Kasumi-1 (cell line): ENCODE measurements at regions not wholly inside any gene's neighbourhood (a gene's known extent, or its start where the extent isn't known, plus 50 kb on each side); places are given as distances from the start of the nearest gene placed in this dataset.
"Not testable (repeated sequence)": the region's sequence is repeated elsewhere in the genome, so short reads cannot be mapped to it uniquely, and the experiment has no call there.

Experiments
- DNase-seq, 2 experiments: peaks; one replicate each; lab custom pipeline; 2025; lab: John Stamatoyannopoulos, UW

- no peak for DNase-seq
Observed at GRCh38 chr2:43149482-43150107, 76.8 kb downstream of the ZFP36L2 start.

- no peak for DNase-seq
Observed at GRCh38 chr2:43146083-43146482, 80.3 kb downstream of the ZFP36L2 start.

GRCh38 chr2:43144263-43144662 is 82.1 kb downstream of the ZFP36L2 start:
- DNase-seq = no peak

- no peak for DNase-seq
Observed at GRCh38 chr2:43143756-43144155, 82.7 kb downstream of the ZFP36L2 start.

GRCh38 chr2:43142921-43143438 is 83.4 kb downstream of the ZFP36L2 start:
- peak in 1 of 2 experiments; percentile 19 for DNase-seq

DNA sequence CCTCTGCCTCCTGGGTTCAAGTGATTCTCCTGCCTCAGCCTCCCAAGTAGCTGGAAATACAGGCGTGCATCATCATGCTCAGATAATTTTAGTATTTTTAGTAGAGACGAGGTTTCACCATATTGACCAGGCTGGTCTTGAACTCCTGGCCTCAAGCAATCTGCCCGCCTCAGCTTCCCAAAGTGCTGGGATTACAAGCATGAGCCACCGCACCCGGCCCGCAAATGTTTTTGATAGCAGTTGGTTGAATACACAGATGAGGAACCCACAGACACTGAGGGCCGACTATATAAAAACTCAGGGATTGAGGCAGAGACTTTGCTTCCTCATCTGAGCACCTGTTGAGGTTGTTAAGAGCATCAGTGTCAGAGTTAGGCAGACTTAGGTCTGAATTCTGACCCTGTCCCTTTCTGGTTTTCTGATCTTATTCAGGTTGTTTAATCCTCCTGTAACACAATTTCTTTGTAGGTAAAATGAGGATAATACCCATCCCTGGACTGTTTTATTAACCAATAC is 84.7 kb downstream of the ZFP36L2 start:
- not testable (repeated sequence) for DNase-seq

DNA sequence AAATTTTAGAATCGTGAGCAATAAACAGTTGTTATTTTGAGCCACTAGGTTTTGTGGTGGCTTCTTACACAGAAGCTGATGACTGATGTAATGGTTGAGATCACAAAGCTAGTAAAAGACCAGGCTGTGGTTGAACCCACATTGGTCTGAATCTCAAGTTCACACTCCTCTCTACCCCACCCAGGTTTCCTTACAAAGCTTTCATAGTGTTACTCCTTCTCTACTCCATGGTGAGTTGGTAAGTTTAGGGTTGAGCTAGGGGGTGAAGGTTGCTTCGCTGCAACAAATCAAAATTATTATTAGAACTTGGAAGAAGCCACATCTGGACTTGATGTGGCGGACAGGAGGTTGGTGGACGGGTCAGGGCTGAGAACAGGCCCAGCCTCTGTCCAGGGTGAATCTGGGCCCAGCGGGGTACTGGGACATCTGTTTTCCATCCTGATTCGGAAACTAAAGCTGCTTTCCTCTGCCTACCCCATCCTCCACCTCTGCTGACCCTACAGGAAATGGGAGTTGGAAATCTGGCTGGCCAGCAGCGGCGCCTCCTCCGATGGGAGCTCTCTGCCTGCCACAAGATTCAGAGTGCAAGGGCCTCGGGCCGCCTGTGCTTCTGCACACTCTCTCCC is 86.3 kb downstream of the ZFP36L2 start:
- DNase-seq = no peak

DNA sequence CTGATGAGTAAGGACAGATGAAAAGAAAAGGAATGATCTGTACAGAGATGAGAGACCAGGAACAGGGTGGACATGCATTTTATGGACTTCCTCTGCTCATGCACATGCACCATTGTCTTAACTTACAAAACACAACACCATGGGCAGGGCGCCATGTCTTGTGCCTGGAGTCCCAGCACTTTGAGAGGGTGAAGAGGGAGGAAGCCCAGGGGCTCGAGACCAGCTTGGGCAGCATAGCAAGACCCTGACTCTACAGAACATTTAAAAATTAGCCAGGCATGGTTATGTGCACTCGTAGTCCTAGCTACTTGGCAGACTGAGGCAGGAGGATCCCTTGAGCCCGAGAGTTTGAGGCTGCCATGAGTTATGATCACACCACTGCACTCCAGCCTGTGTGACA is 86.9 kb downstream of the ZFP36L2 start:
- no peak for DNase-seq

DNA sequence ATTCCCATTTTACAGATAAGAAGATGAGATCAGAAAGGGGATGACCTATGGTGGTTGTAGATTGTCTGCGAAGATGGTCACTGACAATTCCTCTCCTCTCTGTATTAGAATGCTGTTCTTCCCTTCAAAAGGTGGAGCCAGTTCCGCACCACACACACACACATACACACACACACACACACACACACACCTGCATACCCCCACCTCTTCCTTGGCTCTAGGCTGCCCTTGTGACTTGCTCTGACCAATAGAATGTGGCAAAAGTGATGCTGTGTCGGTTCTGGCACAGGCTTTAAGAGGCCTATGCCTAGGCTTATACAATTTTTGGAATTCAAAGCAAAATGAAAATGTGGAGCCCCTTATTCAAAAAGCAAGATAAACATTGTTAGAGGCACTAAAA is 88.0 kb downstream of the ZFP36L2 start:
- no peak for DNase-seq

GRCh38 chr2:43136876-43137275 is 89.5 kb downstream of the ZFP36L2 start:
- DNase-seq = no peak

GRCh38 chr2:43136011-43136799 is 90.2 kb downstream of the ZFP36L2 start:
- DNase-seq = no peak

DNA sequence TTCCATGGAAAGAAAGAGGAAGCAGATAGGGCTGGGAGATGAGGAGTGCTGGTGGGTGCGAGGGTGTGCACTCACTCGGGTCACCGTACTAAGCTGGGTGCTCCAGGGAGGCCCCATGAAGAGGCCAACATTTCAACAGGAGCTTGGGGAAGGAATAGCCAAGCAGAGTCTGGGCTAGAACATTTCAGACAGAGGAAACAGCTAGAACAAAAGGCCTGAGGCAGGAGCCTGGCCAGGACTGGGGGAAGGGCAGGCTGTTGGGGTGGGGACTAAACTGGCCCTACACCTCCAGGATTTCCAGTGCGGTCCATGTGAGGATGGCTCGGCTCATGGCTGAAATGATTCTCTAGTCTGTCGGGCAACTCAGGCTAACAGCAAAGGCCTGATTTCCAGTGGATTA is 90.8 kb downstream of the ZFP36L2 start:
- no peak for DNase-seq

GRCh38 chr2:43134571-43134889 is 91.9 kb downstream of the ZFP36L2 start:
- DNase-seq = no peak

- DNase-seq = peak; percentile 76 to 80
Observed at GRCh38 chr2:43133708-43134570, 92.5 kb downstream of the ZFP36L2 start.

GRCh38 chr2:43133336-43133707 is 93.1 kb downstream of the ZFP36L2 start:
- DNase-seq = no peak

DNA sequence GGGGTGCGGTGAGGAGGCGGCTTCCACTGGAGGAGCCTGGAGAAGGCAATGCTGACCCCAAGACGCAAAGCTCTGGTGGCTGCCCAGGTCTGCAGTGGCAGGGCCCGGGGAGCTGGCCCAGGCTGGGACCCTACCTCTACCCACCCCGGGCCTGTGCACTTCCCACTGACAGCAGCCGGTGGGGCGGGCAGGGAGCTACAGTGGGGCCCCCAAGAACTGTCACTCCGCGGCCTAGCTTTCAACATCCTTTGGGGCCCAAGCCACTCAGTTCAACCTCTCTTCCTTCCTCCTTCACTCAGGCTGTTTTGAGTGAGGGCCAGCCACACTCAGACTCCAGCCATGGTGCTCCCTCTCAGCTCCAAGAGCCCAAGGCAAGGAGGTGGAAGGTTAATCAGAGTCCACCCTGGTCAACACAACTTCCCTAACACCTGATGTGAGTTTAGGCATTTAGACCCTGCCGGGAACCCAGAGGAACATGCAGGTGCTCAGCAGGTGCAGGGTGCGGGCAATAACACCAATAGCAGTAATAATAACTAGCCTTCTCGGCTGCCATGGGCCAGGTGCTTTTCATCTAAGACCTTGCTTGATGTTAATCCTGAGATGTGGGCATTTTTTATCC is 93.6 kb downstream of the ZFP36L2 start:
- DNase-seq = peak; percentile 77 to 88

- no peak for DNase-seq
Observed at GRCh38 chr2:43131890-43132682, 94.3 kb downstream of the ZFP36L2 start.

GRCh38 chr2:43131051-43131889 is 95.1 kb downstream of the ZFP36L2 start:
- peak; percentile 93 to 94 for DNase-seq

DNA sequence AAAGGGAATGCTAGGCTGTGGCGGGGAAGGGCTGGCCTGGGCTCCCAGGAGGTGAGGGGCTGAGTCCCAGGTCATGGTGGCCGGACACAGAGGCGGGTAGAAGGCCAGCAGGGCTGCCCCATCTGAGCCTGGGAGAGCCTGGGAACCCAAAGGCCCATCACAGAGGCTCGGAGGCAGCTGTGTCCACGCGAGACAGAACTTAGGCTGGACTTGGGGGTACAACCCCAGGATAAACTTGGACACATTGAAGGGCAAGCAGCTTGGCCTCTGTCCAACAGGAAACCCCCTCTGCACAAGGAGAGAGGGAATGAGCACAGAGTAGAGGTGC is 95.9 kb downstream of the ZFP36L2 start:
- no peak for DNase-seq
